A673 (cell line): ENCODE measurements at regions not wholly inside any gene's neighbourhood (a gene's known extent, or its start where the extent isn't known, plus 50 kb on each side); places are given as distances from the start of the nearest gene placed in this dataset.

Source experiments
- BruUV-seq: library from RNA; stranded (reverse); fragments of 400-500 nt; replicated peaks from 2 replicates; lab custom pipeline; 2021; lab: Mats Ljungman, UMichigan
- CTCF ChIA-PET: fragments of 300-600 bp; sonication (Branson Sonifier 250); formaldehyde crosslinking; loops from one replicate; lab custom pipeline; 2022; ENCODE audit warnings: antibody characterized with exemption; lab: Charles Lee
- POLR2A ChIA-PET: fragments of 300-600 bp; sonication (Branson Sonifier 250); formaldehyde crosslinking; loops from one replicate; lab custom pipeline; 2022; ENCODE audit warnings: antibody characterized with exemption; ENCODE audit not compliant: low non-redundant PET; lab: Charles Lee
- DNase-seq: peaks from one replicate; pipeline ENCODE4 v3.0.0-alpha.2; 2015; ENCODE audit warnings: low spot score
- H3K27ac ChIP-seq: fragments of 200-600 bp; sonication (generic); 2 replicates; pipeline ENCODE4 v1.5.1; 2016; ENCODE audit warnings: mixed run types, low read depth, mild to moderate bottlenecking, mixed read lengths, antibody characterized with exemption, low read length; ENCODE audit not compliant: poor library complexity, severe bottlenecking
- H3K27me3 ChIP-seq: fragments of 200-600 bp; sonication (generic); replicated peaks from 2 replicates; pipeline ENCODE4 v1.6.1; 2017; ENCODE audit warnings: mixed run types, low read depth, mild to moderate bottlenecking, mixed read lengths, antibody characterized with exemption, low read length; ENCODE audit not compliant: insufficient read depth, poor library complexity
- H3K36me3 ChIP-seq: fragments of 200-600 bp; sonication (generic); 2 replicates; pipeline ENCODE4 v1.6.1; 2016; ENCODE audit warnings: mixed run types, mild to moderate bottlenecking, mixed read lengths, antibody characterized with exemption, low read length; ENCODE audit not compliant: insufficient read depth, poor library complexity, severe bottlenecking
- H3K4me1 ChIP-seq: fragments of 200-600 bp; sonication (generic); 2 replicates; pipeline ENCODE4 v1.6.1; 2017; ENCODE audit warnings: mixed run types, mild to moderate bottlenecking, mixed read lengths, antibody characterized with exemption, low read length; ENCODE audit not compliant: insufficient read depth, poor library complexity, severe bottlenecking
- H3K4me3 ChIP-seq: fragments of 200-600 bp; sonication (generic); 2 replicates; pipeline ENCODE4 v1.5.1; 2016; ENCODE audit warnings: low read depth, mixed run types, mild to moderate bottlenecking, mixed read lengths, low read length; ENCODE audit not compliant: poor library complexity, severe bottlenecking
- H3K9me3 ChIP-seq: fragments of 200-600 bp; sonication (generic); 2 replicates; pipeline ENCODE4 v1.6.1; 2016; ENCODE audit warnings: mixed run types, low read depth, mild to moderate bottlenecking, mixed read lengths, antibody characterized with exemption, low read length; ENCODE audit not compliant: poor library complexity, severe bottlenecking
- CTCF ChIP-seq: fragments of 300-800, 200-600 bp; sonication (generic); conservative IDR thresholded peaks from 2 replicates; pipeline ENCODE4 v1.5.1; 2017; ENCODE audit warnings: low read depth, mild to moderate bottlenecking, antibody characterized with exemption, low read length, moderate library complexity, mixed read lengths
- EZH2 ChIP-seq: fragments of 200-600 bp; sonication (generic); IDR thresholded peaks from 2 replicates; pipeline ENCODE4 v1.6.1; 2017; ENCODE audit warnings: borderline replicate concordance, low read depth, mild to moderate bottlenecking, mixed read lengths, antibody characterized with exemption, low read length; ENCODE audit not compliant: poor library complexity, severe bottlenecking
- intact Hi-C: fragments of 100-400 bp; cut with micrococcal nuclease; formaldehyde crosslinking; loops from one replicate; pipeline ENCODE4 v1.10.0; 2022; ENCODE audit not compliant: unreplicated experiment

GRCh38 chr1:192087334-192087733 is 70.9 kb upstream of the RGS18 start:
- intact Hi-C loops = no loop called here
- ChIA-PET CTCF (no interaction called here), POLR2A (interaction anchor here (0.6 kb wide), 1 partner anchor 80 kb away, joined by 3 read pairs; no protein-coding TSS in a partner anchor)
- DNase-seq = no peak
- Histone ChIP-seq H3K27ac (no peak overlapping the region), H3K27me3 (no peaks in the 10 kb centered on the region), H3K36me3 (no peaks in the 10 kb centered on the region), H3K9me3 (no peaks in the 10 kb centered on the region), H3K4me3 (no peak overlapping the region), H3K4me1 (no peaks in the 10 kb centered on the region)
- TF ChIP-seq EZH2 (no peak), CTCF (no peak)
- no TSS peak for BruUV-seq

GRCh38 chr1:192088496-192088895 is 69.8 kb upstream of the RGS18 start:
- H3K4me1 ChIP-seq = no peaks in the 10 kb centered on the region
- ChIA-PET POLR2A (no interaction called here), CTCF (no interaction called here)
- no peak for DNase-seq
- H3K27me3 ChIP-seq = no peaks in the 10 kb centered on the region
- H3K9me3 ChIP-seq = no peaks in the 10 kb centered on the region
- H3K36me3 ChIP-seq = no peaks in the 10 kb centered on the region
- TF ChIP-seq CTCF (no peak), EZH2 (no peak)
- BruUV-seq = no TSS peak
- intact Hi-C loops = no loop called here
- no peak overlapping the region for H3K4me3 ChIP-seq
- no peak overlapping the region for H3K27ac ChIP-seq

- H3K4me1 ChIP-seq = no peaks in the 10 kb centered on the region
- no peak for DNase-seq
- TF ChIP-seq CTCF (no peak), EZH2 (no peak)
- intact Hi-C loops = no loop called here
- H3K36me3 ChIP-seq = no peaks in the 10 kb centered on the region
- ChIA-PET CTCF (no interaction called here), POLR2A (no interaction called here)
- H3K27me3 ChIP-seq = no peaks in the 10 kb centered on the region
- no TSS peak for BruUV-seq
- H3K9me3 ChIP-seq = no peaks in the 10 kb centered on the region
- H3K27ac ChIP-seq = no peak overlapping the region
- no peak overlapping the region for H3K4me3 ChIP-seq
Measured at GRCh38 chr1:192098001-192098400, 60.3 kb upstream of the RGS18 start.
